Type B pancreatic cell (in vitro differentiated cells): ENCODE measurements at regions not wholly inside any gene's neighbourhood (a gene's known extent, or its start where the extent isn't known, plus 50 kb on each side); places are given as distances from the start of the nearest gene placed in this dataset.

Source experiments
- DNase-seq: peaks from one replicate; pipeline ENCODE4 v3.0.0; 2021; ENCODE audit warnings: mixed read lengths; ENCODE audit not compliant: unreplicated experiment; ENCODE audit errors: extremely low spot score
- H3K27ac Mint-ChIP-seq: 2 replicates; pipeline ENCODE4 v1.8.0; 2021; ENCODE audit warnings: mild to moderate bottlenecking, mixed read lengths
- H3K27me3 Mint-ChIP-seq: 2 replicates; pipeline ENCODE4 v1.8.0; 2021; ENCODE audit warnings: mixed read lengths
- H3K36me3 Mint-ChIP-seq: 2 replicates; pipeline ENCODE4 v1.8.0; 2021; ENCODE audit warnings: mixed read lengths
- H3K4me1 Mint-ChIP-seq: one replicate; pipeline ENCODE4 v1.8.0; 2021; ENCODE audit warnings: mixed read lengths; ENCODE audit not compliant: unreplicated experiment
- H3K4me3 Mint-ChIP-seq: 2 replicates; pipeline ENCODE4 v1.8.0; 2021; ENCODE audit warnings: mild to moderate bottlenecking, mixed read lengths
- H3K9me3 Mint-ChIP-seq: 2 replicates; pipeline ENCODE4 v1.8.0; 2021; ENCODE audit warnings: mixed read lengths
- TF ChIP-seq, protein P1 (sequence below): fragments of 200-600 bp; sonication (generic); conservative IDR thresholded peaks from 2 replicates; pipeline ENCODE4 v1.5.0; 2021; ENCODE audit warnings: antibody characterized with exemption, mild to moderate bottlenecking

DNA sequence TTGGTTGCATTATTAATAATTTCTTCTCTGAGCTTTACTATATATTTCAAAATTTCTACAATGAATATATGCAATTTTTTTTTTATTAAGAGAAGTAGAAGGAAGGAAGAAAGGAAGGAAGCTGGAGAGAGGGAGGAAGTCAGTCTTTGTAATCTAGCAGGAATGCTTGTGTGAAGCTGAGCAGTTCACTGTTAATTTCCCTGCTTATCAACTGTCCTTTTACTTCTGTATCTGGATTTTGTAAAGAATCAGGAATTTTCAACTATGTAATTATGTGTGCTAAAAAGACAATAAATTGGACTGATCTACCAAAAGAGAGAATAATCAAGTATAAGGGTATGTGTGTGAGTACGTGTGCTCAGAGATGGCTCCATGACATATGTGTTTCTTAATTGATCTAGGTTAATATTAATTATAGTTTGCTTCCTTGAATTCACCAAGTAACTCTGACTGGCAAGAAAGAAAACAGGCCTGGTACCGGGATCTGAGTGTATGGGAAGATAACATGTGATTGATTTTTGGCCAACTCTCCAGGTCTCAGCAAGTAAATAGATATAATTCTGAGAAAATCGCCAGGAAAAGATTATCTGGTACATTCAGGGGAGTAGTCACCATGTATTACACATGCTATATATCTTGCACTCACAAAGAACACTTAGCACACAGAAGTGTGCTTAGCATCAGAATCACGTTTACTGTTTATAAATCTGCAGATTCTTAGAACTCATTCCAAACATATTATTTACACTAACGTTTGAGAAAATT lies 1758.8 kb upstream of the WWC1 start:
- no peaks in the 10 kb centered on the region for H3K36me3 Mint-ChIP-seq
- DNase-seq, result no peak
- no peaks in the 10 kb centered on the region for H3K9me3 Mint-ChIP-seq
- no peak overlapping the region for H3K4me3 Mint-ChIP-seq
- H3K4me1 Mint-ChIP-seq, result peaks cover 8% of the 10 kb centered on the region
- TF ChIP-seq, protein P1, sequence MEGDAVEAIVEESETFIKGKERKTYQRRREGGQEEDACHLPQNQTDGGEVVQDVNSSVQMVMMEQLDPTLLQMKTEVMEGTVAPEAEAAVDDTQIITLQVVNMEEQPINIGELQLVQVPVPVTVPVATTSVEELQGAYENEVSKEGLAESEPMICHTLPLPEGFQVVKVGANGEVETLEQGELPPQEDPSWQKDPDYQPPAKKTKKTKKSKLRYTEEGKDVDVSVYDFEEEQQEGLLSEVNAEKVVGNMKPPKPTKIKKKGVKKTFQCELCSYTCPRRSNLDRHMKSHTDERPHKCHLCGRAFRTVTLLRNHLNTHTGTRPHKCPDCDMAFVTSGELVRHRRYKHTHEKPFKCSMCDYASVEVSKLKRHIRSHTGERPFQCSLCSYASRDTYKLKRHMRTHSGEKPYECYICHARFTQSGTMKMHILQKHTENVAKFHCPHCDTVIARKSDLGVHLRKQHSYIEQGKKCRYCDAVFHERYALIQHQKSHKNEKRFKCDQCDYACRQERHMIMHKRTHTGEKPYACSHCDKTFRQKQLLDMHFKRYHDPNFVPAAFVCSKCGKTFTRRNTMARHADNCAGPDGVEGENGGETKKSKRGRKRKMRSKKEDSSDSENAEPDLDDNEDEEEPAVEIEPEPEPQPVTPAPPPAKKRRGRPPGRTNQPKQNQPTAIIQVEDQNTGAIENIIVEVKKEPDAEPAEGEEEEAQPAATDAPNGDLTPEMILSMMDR, result no peak
- H3K27ac Mint-ChIP-seq, result no peak overlapping the region
- no peaks in the 10 kb centered on the region for H3K27me3 Mint-ChIP-seq

DNA sequence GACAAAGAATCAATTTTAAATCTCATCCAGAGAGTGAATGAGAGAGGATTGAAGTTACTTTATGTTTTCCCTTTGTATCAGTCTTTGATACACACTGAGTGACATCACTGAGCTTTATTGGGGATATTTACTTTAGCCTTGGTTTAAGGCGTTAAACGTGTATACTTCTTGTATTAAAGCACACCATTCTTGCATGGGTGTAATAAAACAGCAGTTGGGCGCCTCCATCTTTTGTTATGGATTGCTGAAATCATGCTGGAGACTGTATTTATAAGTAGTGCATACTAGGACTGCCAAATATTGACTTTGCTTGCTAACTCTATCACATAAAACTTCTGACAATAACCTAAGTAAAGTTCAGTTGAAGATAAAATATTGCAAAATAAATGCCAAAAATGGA lies 1755.8 kb upstream of the WWC1 start:
- H3K36me3 Mint-ChIP-seq, result no peaks in the 10 kb centered on the region
- no peak overlapping the region for H3K4me3 Mint-ChIP-seq
- H3K4me1 Mint-ChIP-seq, result no peaks in the 10 kb centered on the region
- no peaks in the 10 kb centered on the region for H3K9me3 Mint-ChIP-seq
- DNase-seq, result no peak
- no peaks in the 10 kb centered on the region for H3K27me3 Mint-ChIP-seq
- no peak overlapping the region for H3K27ac Mint-ChIP-seq
- TF ChIP-seq, protein P1, result no peak

DNA sequence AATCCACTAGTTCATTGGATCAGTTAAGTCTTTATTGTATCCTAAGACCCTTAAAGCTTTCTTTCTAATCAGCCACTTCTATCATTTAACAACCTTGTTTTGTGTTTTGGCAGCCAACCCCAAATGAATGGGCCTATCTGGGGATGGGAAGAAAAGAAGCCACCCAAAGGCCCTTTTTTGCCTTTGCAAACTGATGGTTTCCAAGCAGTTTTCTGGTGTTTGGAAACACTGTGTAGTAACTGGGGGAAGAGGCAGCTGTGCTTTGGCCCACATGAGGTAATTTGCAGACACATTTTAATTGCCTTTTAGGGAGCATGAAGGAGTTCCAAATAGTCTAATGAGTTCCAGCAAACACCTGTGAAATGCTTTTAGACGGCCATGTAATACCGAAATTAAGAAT lies 1751.3 kb upstream of the WWC1 start:
- Mint-ChIP-seq H3K27ac (no peak overlapping the region), H3K4me3 (no peak overlapping the region), H3K9me3 (no peaks in the 10 kb centered on the region), H3K4me1 (no peaks in the 10 kb centered on the region), H3K36me3 (no peaks in the 10 kb centered on the region), H3K27me3 (no peaks in the 10 kb centered on the region)
- no peak for DNase-seq
- TF ChIP-seq, protein P1, result no peak

DNA sequence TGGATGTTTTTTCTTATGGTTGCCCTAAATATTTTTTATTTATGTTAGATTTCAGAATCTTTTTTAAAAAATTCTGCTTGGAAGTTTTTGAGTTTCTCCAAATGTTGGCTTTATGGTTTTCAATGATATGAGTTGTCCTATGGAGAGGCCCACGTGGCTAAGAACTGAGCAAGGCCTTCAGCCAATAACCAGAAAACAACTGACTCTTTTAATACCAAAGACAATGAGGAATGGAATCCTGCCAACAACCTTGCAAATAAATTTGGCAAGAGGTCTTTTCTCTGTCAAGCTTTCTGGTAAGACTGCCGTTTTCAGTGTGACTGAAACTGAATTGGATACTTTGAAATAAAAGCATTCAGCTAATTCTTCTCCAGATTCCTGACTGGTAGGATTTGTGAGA lies 1740.1 kb upstream of the WWC1 start:
- no peak for DNase-seq
- no peaks in the 10 kb centered on the region for H3K27me3 Mint-ChIP-seq
- no peaks in the 10 kb centered on the region for H3K9me3 Mint-ChIP-seq
- H3K27ac Mint-ChIP-seq, result no peak overlapping the region
- H3K36me3 Mint-ChIP-seq, result no peaks in the 10 kb centered on the region
- H3K4me3 Mint-ChIP-seq, result no peak overlapping the region
- H3K4me1 Mint-ChIP-seq, result no peaks in the 10 kb centered on the region
- TF ChIP-seq, protein P1, result no peak

DNA sequence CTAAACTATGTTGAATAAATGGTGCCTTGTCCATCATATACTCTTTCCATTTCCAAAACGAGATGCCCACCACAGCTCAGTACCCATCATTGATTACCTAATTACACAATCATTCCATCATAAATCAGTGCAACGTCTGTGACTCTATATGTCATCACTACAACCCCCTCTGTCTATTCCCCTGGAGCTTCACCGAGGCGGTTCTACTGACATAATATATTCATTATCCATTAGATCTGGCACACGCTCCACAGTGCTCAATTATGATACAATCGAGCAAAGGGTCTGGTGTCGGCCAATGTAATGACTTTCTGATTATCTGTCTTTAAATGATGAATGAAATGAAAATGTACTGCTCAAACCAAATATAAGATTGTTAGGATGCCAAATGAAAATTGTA lies 1737.7 kb upstream of the WWC1 start:
- no peaks in the 10 kb centered on the region for H3K4me1 Mint-ChIP-seq
- no peak overlapping the region for H3K4me3 Mint-ChIP-seq
- H3K27me3 Mint-ChIP-seq, result no peaks in the 10 kb centered on the region
- TF ChIP-seq, protein P1, result no peak
- no peak overlapping the region for H3K27ac Mint-ChIP-seq
- H3K9me3 Mint-ChIP-seq, result no peaks in the 10 kb centered on the region
- no peak for DNase-seq
- no peaks in the 10 kb centered on the region for H3K36me3 Mint-ChIP-seq
